Neural cell (in vitro differentiated cells): ENCODE measurements at regions not wholly inside any gene's neighbourhood (a gene's known extent, or its start where the extent isn't known, plus 50 kb on each side); places are given as distances from the start of the nearest gene placed in this dataset.

Source experiments
- CTCF ChIP-seq: fragments of 450-650 bp; IDR thresholded peaks from 2 replicates; pipeline ENCODE4 v1.5.1; 2014; ENCODE audit warnings: antibody characterized with exemption, mild to moderate bottlenecking, moderate library complexity; ENCODE audit not compliant: poor library complexity, severe bottlenecking
- EP300 ChIP-seq: fragments of 450-650 bp; conservative IDR thresholded peaks from 2 replicates; pipeline ENCODE4 v1.6.1; 2014; ENCODE audit warnings: antibody characterized with exemption, mild to moderate bottlenecking, moderate library complexity; ENCODE audit not compliant: poor library complexity, severe bottlenecking
- EZH2 ChIP-seq: fragments of 200-600, 300-800 bp; shearing (Covaris generic), sonication (generic); IDR thresholded peaks from 2 replicates; pipeline ENCODE4 v1.6.1; 2014; ENCODE audit warnings: antibody characterized with exemption, low read length, borderline replicate concordance, mild to moderate bottlenecking; ENCODE audit not compliant: insufficient read depth, poor library complexity, severe bottlenecking
- MXI1 ChIP-seq: fragments of 450-650 bp; conservative IDR thresholded peaks from 2 replicates; pipeline ENCODE4 v1.6.1; 2014; ENCODE audit warnings: antibody characterized with exemption, mild to moderate bottlenecking; ENCODE audit not compliant: poor library complexity, severe bottlenecking
- POLR2AphosphoS5 ChIP-seq: IDR thresholded peaks from 2 replicates; pipeline ENCODE4 v1.6.1; 2012
- RAD21 ChIP-seq: fragments of 450-650 bp; conservative IDR thresholded peaks from 2 replicates; pipeline ENCODE4 v1.6.1; 2014; ENCODE audit warnings: antibody characterized with exemption, mild to moderate bottlenecking, moderate library complexity
- SMC3 ChIP-seq: fragments of 450-650 bp; conservative IDR thresholded peaks from 2 replicates; pipeline ENCODE4 v1.6.1; 2014; ENCODE audit warnings: antibody characterized with exemption, mild to moderate bottlenecking, moderate library complexity; ENCODE audit not compliant: poor library complexity
- TAF1 ChIP-seq: IDR thresholded peaks from 2 replicates; pipeline ENCODE4 v1.6.1; 2012; ENCODE audit warnings: low read depth

GRCh38 chr4:184890499-184890898 lies 64.7 kb upstream of the ACSL1 start:
- TF ChIP-seq CTCF (no peak), TAF1 (no peak), EZH2 (no peak), SMC3 (no peak), EP300 (no peak), MXI1 (no peak), RAD21 (no peak), POLR2AphosphoS5 (no peak)
